IPS DF 6.9 (cell line): ENCODE measurements at regions not wholly inside any gene's neighbourhood (a gene's known extent, or its start where the extent isn't known, plus 50 kb on each side); places are given as distances from the start of the nearest gene placed in this dataset.

Experiments used
- DNase-seq: peaks from one replicate; pipeline ENCODE4 v3.0.0-alpha.2; 2013; ENCODE audit warnings: low read depth, low spot score
- H3K27ac ChIP-seq: one replicate; pipeline ENCODE4 v1.5.1; 2013; ENCODE audit warnings: low read length, control low read depth
- H3K27me3 ChIP-seq: 2 replicates; pipeline ENCODE4 v1.6.1; 2013; ENCODE audit warnings: mild to moderate bottlenecking, low read length; ENCODE audit not compliant: control insufficient read depth, insufficient read depth
- H3K36me3 ChIP-seq: 2 replicates; pipeline ENCODE4 v1.6.1; 2013; ENCODE audit warnings: low read length; ENCODE audit not compliant: control insufficient read depth, insufficient read depth
- H3K4me1 ChIP-seq: 2 replicates; pipeline ENCODE4 v1.6.1; 2013; ENCODE audit warnings: low read length; ENCODE audit not compliant: control insufficient read depth, insufficient read depth
- H3K4me3 ChIP-seq: 2 replicates; pipeline ENCODE4 v1.5.1; 2013; ENCODE audit warnings: mild to moderate bottlenecking, low read length
- H3K9me3 ChIP-seq: 2 replicates; pipeline ENCODE4 v1.6.1; 2013; ENCODE audit warnings: low read length, inconsistent platforms; ENCODE audit not compliant: control insufficient read depth, insufficient read depth
- WGBS: extraction: QIAGEN DNeasy Blood & Tissue Kit; methylation state at CpG from one replicate; pipeline ENCODE4 v1.1.7; 2013; ENCODE audit warnings: mixed read lengths, missing lambda C conversion rate; ENCODE audit not compliant: insufficient read length, insufficient coverage; 5-methylcytosine and 5-hydroxymethylcytosine counted together

GRCh38 chr3:147886879-147887278, 477.7 kb downstream of the ZIC1 start:
- H3K27me3 ChIP-seq, result no peaks in the 10 kb centered on the region
- peaks cover 2% of the 10 kb centered on the region for H3K9me3 ChIP-seq
- DNase-seq, result no peak
- H3K27ac ChIP-seq, result no peak overlapping the region
- no peaks in the 10 kb centered on the region for H3K4me1 ChIP-seq
- no peaks in the 10 kb centered on the region for H3K36me3 ChIP-seq
- no CpG with 5 or more reads among the region's 2 CpGs for WGBS
- no peak overlapping the region for H3K4me3 ChIP-seq

GRCh38 chr3:147887797-147888196, 478.6 kb downstream of the ZIC1 start:
- H3K4me1 ChIP-seq, result no peaks in the 10 kb centered on the region
- WGBS, result no CpG with 5 or more reads among the region's 2 CpGs

GRCh38 chr3:147890114-147890513, 480.9 kb downstream of the ZIC1 start:
- Histone ChIP-seq H3K9me3 (no peaks in the 10 kb centered on the region), H3K27me3 (no peaks in the 10 kb centered on the region), H3K27ac (no peak overlapping the region), H3K4me3 (no peak overlapping the region), H3K36me3 (no peaks in the 10 kb centered on the region), H3K4me1 (no peaks in the 10 kb centered on the region)
- no peak for DNase-seq

More at GRCh38 chr3:147887797-147888196, 478.6 kb downstream of the ZIC1 start:
- no peaks in the 10 kb centered on the region for H3K36me3 ChIP-seq
- peaks cover 2% of the 10 kb centered on the region; the same call in 1 of the 2 replicates for H3K9me3 ChIP-seq
- no peak overlapping the region for H3K4me3 ChIP-seq
- DNase-seq, result no peak
- H3K27ac ChIP-seq, result no peak overlapping the region
- H3K27me3 ChIP-seq, result no peaks in the 10 kb centered on the region

GRCh38 chr3:147895509-147895908, 486.3 kb downstream of the ZIC1 start:
- Histone ChIP-seq H3K4me1 (no peaks in the 10 kb centered on the region), H3K4me3 (no peak overlapping the region), H3K36me3 (no peaks in the 10 kb centered on the region), H3K27me3 (no peaks in the 10 kb centered on the region), H3K9me3 (no peaks in the 10 kb centered on the region), H3K27ac (no peak overlapping the region)
- no peak for DNase-seq
- WGBS, result no CpG with 5 or more reads among the region's 1 CpG

- no peak overlapping the region for H3K4me3 ChIP-seq
- no peaks in the 10 kb centered on the region; the same call in 1 of the 2 replicates for H3K9me3 ChIP-seq
- no peak for DNase-seq
- H3K4me1 ChIP-seq, result peaks cover 2% of the 10 kb centered on the region; the same call in 1 of the 2 replicates
- no peaks in the 10 kb centered on the region for H3K36me3 ChIP-seq
- no peaks in the 10 kb centered on the region for H3K27me3 ChIP-seq
- no peak overlapping the region for H3K27ac ChIP-seq
- no CpG with 5 or more reads among the region's 3 CpGs for WGBS
Observed at GRCh38 chr3:147900851-147901250, 491.7 kb downstream of the ZIC1 start.

GRCh38 chr3:147903026-147903425, 493.9 kb downstream of the ZIC1 start:
- Histone ChIP-seq H3K4me1 (peaks cover 2% of the 10 kb centered on the region; the same call in 1 of the 2 replicates), H3K9me3 (no peaks in the 10 kb centered on the region; the same call in 1 of the 2 replicates), H3K4me3 (no peak overlapping the region), H3K27ac (no peak overlapping the region), H3K36me3 (no peaks in the 10 kb centered on the region), H3K27me3 (no peaks in the 10 kb centered on the region)
- peak; percentile 11 for DNase-seq
- WGBS, result no CpG with 5 or more reads among the region's 4 CpGs

GRCh38 chr3:147904421-147904820, 495.3 kb downstream of the ZIC1 start:
- Histone ChIP-seq H3K4me3 (no peak overlapping the region), H3K4me1 (peaks cover 2% of the 10 kb centered on the region; the same call in 1 of the 2 replicates), H3K9me3 (no peaks in the 10 kb centered on the region; the same call in 1 of the 2 replicates), H3K36me3 (no peaks in the 10 kb centered on the region), H3K27ac (no peak overlapping the region), H3K27me3 (no peaks in the 10 kb centered on the region)
- no CpG with 5 or more reads among the region's 3 CpGs for WGBS
- no peak for DNase-seq

GRCh38 chr3:147906285-147906684, 497.1 kb downstream of the ZIC1 start:
- WGBS, result no CpG with 5 or more reads among the region's 2 CpGs
- no peak overlapping the region for H3K27ac ChIP-seq
- DNase-seq, result no peak

DNA sequence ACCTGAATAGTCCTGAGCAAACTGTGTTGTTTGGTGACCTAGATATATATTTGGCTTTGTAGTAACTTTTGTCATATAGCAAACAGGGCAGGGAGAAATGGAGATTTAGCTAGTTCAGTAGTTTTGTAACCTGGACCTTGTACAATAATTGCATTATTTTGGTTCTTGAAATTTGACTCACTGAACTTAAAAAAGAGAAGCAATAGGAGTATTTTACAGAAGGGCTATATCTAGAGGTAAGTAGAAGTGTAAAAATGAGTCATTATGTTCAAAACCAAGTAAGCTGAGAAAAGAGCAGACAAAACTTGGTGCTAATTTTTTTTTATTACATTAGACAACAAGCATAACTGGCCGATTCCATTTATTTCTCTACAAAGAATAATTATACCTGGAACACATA, 505.4 kb downstream of the ZIC1 start:
- Histone ChIP-seq H3K4me1 (no peaks in the 10 kb centered on the region), H3K36me3 (no peaks in the 10 kb centered on the region), H3K27ac (no peak overlapping the region), H3K9me3 (no peaks in the 10 kb centered on the region), H3K27me3 (no peaks in the 10 kb centered on the region), H3K4me3 (no peak overlapping the region)
- no peak for DNase-seq
- WGBS, result no CpG with 5 or more reads among the region's 1 CpG

More at GRCh38 chr3:147906285-147906684, 497.1 kb downstream of the ZIC1 start:
- Histone ChIP-seq H3K27me3 (no peaks in the 10 kb centered on the region), H3K4me3 (no peak overlapping the region), H3K4me1 (peaks cover 2% of the 10 kb centered on the region; the same call in 1 of the 2 replicates), H3K9me3 (no peaks in the 10 kb centered on the region), H3K36me3 (no peaks in the 10 kb centered on the region)

DNA sequence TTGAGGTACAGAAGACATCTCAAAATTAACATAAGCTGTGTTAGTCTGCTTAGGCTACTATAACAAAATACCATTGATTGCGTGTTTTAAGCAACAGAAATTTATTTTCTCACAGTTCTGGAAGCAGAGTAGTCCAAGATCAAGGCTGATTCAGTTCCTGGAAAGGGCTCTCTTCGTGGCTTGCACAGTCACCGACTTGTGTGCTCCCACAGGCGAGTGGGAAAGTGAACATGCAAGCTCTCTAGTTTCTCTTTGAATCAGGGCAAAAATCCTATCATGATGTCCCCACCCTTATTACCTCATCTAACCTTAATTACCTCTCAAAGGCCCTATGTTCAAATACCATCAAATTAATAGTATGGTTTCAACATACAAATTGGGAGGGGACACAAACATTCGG, 505.9 kb downstream of the ZIC1 start:
- H3K27me3 ChIP-seq, result no peaks in the 10 kb centered on the region
- no peaks in the 10 kb centered on the region for H3K36me3 ChIP-seq
- H3K4me1 ChIP-seq, result no peaks in the 10 kb centered on the region
- no peak overlapping the region for H3K27ac ChIP-seq
- no CpG with 5 or more reads among the region's 5 CpGs for WGBS
- H3K4me3 ChIP-seq, result no peak overlapping the region
- no peaks in the 10 kb centered on the region for H3K9me3 ChIP-seq
- DNase-seq, result no peak

DNA sequence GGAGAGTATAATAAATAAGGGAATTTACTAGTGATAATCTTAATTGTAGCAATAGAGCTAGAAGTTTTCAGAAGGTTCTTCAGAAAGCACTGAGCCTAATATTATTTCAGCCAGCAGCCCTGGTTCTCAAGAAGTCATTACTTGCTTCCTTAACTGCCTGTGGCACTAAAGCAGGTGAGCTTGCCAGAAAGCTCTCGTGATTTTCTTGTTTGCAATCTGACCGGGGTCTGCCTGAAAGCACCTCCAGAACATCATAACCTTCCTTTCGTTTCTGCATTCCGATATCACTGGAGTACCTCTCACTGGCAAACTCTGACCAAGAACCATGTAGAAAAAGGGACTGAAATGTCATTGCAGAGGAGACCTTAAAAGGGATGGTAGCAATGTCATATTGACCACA, 510.3 kb downstream of the ZIC1 start:
- WGBS, result no CpG with 5 or more reads among the region's 4 CpGs
- H3K27me3 ChIP-seq, result no peaks in the 10 kb centered on the region
- H3K36me3 ChIP-seq, result no peaks in the 10 kb centered on the region
- no peak overlapping the region for H3K27ac ChIP-seq
- no peaks in the 10 kb centered on the region for H3K9me3 ChIP-seq
- no peak for DNase-seq
- H3K4me1 ChIP-seq, result no peaks in the 10 kb centered on the region
- no peak overlapping the region for H3K4me3 ChIP-seq
